Bronchial epithelial cell (primary cell): ENCODE measurements at regions not wholly inside any gene's neighbourhood (a gene's known extent, or its start where the extent isn't known, plus 50 kb on each side); places are given as distances from the start of the nearest gene placed in this dataset.

ENCODE experiments used
- DNase-seq: peaks from one replicate; pipeline ENCODE4 v3.0.0-alpha.2; 2010; ENCODE audit warnings: low read depth
- FAIRE-seq: peaks from 2 replicates; lab custom pipeline; 2011; peaks lifted over from hg19 to GRCh38; lab: Jason Lieb, UNC
- H3K27me3 ChIP-seq: 2 replicates; pipeline ENCODE4 v1.5.1; 2011; ENCODE audit warnings: low read length; ENCODE audit not compliant: control insufficient read depth, insufficient read depth
- H3K36me3 ChIP-seq: 2 replicates; pipeline ENCODE4 v1.5.1; 2011; ENCODE audit warnings: low read length; ENCODE audit not compliant: control insufficient read depth, insufficient read depth
- H3K4me3 ChIP-seq: 2 replicates; pipeline ENCODE4 v1.5.1; 2011; ENCODE audit warnings: mild to moderate bottlenecking, low read depth, low read length, control low read depth
- CTCF ChIP-seq: IDR thresholded peaks from 2 replicates; pipeline ENCODE4 v1.5.1; 2011; ENCODE audit warnings: mild to moderate bottlenecking, moderate library complexity, low read length, control low read depth, inconsistent platforms; ENCODE audit not compliant: insufficient read depth, severe bottlenecking

DNA sequence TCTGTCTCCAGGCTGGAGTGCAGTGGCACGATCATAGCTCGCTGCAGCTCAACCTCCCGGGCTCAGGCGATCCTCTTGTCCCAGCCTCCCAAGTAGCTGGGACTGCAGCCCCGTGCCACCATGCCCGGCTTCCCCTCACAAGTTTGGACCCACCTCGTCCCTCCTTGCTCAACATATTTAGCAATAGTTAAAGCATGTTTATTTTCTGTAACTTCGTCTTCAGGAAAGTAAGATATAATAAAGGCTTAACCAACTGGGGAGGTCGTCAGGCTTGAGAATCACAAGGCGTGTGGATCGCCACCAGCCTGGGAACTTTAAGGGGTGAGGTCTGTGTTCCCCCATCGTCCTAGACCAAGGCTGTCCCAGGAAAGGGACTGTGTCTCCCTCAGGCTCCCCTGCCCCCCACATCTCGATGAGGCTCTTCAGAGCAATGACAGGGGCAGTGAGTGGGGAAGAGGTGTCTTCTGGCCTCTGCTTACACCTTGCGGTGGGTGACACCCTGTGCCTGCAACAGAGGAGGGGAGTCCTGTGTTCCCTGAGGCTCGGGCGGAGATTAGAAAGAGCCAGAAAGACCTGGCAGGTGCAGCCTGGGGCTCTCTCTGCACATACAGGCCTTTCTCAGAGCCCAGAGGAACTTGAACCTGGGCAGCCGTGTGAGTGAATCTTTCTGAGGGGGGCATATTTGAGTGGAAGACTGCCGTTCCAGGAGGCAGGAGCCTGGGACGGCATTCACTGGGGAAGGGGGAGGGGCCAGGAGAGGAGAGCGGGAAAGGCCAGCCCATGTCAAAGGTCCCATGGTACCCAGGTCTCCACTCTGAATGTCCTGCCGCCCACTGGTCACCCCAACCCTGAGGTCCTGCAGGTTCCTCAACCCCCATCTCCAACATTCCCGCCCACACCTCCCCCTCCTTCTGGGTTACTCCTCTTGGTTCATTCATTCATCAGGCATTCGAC is 152.3 kb downstream of the SMAD6 start:
- Histone ChIP-seq H3K4me3 (no peak overlapping the region), H3K27me3 (peaks cover 2% of the 10 kb centered on the region), H3K36me3 (no peaks in the 10 kb centered on the region)
- no peak for DNase-seq
- no peak for FAIRE-seq
- TF ChIP-seq CTCF = no peak

DNA sequence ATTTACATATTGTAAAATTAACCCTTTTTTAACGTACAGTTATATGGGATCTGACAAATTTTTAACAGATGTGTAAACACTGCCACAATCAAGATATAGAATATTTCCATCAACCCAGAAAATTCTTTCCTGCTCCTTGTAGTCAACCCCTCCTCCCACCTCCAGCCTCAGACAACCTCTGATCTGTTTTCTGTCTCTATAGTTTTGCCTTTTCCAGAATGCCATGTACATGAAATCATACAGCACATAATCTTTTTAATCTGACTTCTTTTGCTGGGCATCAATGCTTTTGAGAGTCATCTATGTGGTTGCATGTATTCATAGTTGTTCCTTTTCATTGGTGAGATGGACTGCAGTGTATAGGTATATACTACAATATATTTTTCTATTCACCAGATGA is 153.0 kb downstream of the SMAD6 start:
- FAIRE-seq (no peak), DNase-seq (no peak)
- no peaks in the 10 kb centered on the region for H3K36me3 ChIP-seq
- H3K4me3 ChIP-seq = no peak overlapping the region
- TF ChIP-seq CTCF = no peak
- H3K27me3 ChIP-seq = peaks cover 2% of the 10 kb centered on the region

DNA sequence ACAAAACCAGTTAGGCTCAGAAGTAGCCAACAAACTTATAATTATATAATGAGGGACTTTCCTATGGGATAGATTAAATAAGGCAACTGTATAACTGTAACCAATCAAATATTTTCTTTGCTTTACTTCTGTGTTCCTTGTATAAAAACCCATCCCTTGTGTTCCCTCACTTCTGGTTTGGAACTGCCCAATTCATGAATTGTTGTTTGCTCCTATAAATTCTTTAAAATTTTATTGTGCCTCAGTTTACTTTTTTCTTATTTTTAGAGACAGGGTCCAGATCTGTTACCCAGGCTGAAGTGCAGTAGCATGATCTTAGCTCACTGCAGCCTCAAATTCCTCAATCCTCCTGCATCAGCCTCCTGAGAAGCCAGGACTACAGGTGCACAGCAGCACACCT is 155.7 kb downstream of the SMAD6 start:
- Histone ChIP-seq H3K36me3 (no peaks in the 10 kb centered on the region), H3K4me3 (no peak overlapping the region), H3K27me3 (no peaks in the 10 kb centered on the region)
- no peak for FAIRE-seq
- no peak for DNase-seq
- TF ChIP-seq CTCF = no peak

- no peak for DNase-seq
These were observed 156.6 kb downstream of the SMAD6 start for GRCh38 chr15:66858423-66859207.

DNA sequence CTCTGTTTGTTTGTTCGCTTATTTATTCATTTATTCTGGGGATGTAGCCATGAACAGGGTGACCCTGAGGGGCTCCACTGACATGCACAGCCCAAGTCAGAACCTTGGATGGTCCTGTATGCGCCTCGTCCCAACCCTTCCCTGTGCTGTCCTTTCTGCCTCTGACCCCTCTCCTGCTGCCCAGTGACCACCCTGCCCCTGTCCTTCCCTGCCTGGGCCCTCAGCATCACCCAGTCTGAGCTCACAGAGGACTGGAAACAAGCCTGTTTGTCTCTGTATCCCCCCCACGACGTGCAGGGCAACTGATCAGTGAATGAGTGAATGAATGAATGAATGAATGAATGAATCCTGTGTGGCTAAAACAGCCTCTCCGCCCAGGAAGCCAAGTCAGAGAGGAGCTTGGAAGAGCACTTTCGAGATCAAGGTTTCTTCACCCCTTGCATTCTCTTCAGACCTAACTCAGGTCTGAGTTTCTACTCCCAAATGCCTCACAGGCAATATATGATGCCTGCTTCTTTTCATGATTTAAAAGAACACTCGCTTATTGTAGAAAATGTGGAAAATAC is 157.7 kb downstream of the SMAD6 start:
- no peak for FAIRE-seq
- DNase-seq = no peak
- Histone ChIP-seq H3K4me3 (no peak overlapping the region), H3K27me3 (no peaks in the 10 kb centered on the region), H3K36me3 (no peaks in the 10 kb centered on the region)
- no peak for TF ChIP-seq CTCF

More at GRCh38 chr15:66858423-66859207, 156.6 kb downstream of the SMAD6 start:
- Histone ChIP-seq H3K27me3 (no peaks in the 10 kb centered on the region), H3K4me3 (no peak overlapping the region), H3K36me3 (no peaks in the 10 kb centered on the region)
- FAIRE-seq = no peak
- TF ChIP-seq CTCF = no peak
